ENCODE measurements at regions not wholly inside any gene's neighbourhood (a gene's known extent, or its start where the extent isn't known, plus 50 kb on each side); places are given as distances from the start of the nearest gene placed in this dataset.

- no peak overlapping the region for H2AFZ ChIP-seq
- WGBS, 2 experiments (ENCODE audit: low coverage in 1 of 2, low lambda C conversion rate in 2 of 2, missing lambda C conversion rate in 2 of 2): 95% methylated on average over 13 of the region's 13 CpGs
Observed at GRCh38 chr2:43044093-43044681, 182.2 kb downstream of the ZFP36L2 start.

GRCh38 chr2:43043553-43043870 lies 182.9 kb downstream of the ZFP36L2 start:
- H3K27ac ChIP-seq: no peak overlapping the region
- in situ Hi-C loops (cut with MboI): no loop called here
- no peak overlapping the region for H2AFZ ChIP-seq
- no peaks in the 10 kb centered on the region for H3K9me3 ChIP-seq (ENCODE audit: low read depth)
- H3K4me3 ChIP-seq: no peak overlapping the region
- no peaks in the 10 kb centered on the region for H3K27me3 ChIP-seq (replicated peaks; ENCODE audit: insufficient read depth)
- no peak overlapping the region for H3K4me2 ChIP-seq (ENCODE audit: unreplicated experiment)
- no peaks in the 10 kb centered on the region for H3K36me3 ChIP-seq (ENCODE audit: low read depth)
- no peaks in the 10 kb centered on the region for H3F3A ChIP-seq (ENCODE audit: insufficient read depth)
- H4K20me1 ChIP-seq (ENCODE audit: insufficient read depth): no peaks in the 10 kb centered on the region
- DNase-seq: no peak
- H3K4me1 ChIP-seq (ENCODE audit: insufficient read depth): peaks cover 40% of the 10 kb centered on the region
- 85 to 91% methylated on average over 7 to 8 of the region's 8 CpGs for WGBS, 2 experiments (ENCODE audit: low coverage in 1 of 2, low lambda C conversion rate in 2 of 2, missing lambda C conversion rate in 2 of 2)
- no peak for TF ChIP-seq EZH2phosphoT487 (IDR thresholded peaks at IDR 0.05; ENCODE audit: insufficient read depth, low read depth)
- no peak for TF ChIP-seq EZH2 (IDR thresholded peaks at IDR 0.05; ENCODE audit: insufficient read depth, poor library complexity, severe bottlenecking)
- H3K9ac ChIP-seq: no peak overlapping the region
- no peaks in the 10 kb centered on the region for H3K79me2 ChIP-seq (ENCODE audit: insufficient read depth)
- H3K9me2 ChIP-seq (ENCODE audit: insufficient read depth): no peaks in the 10 kb centered on the region

More at GRCh38 chr2:43044093-43044681, 182.2 kb downstream of the ZFP36L2 start:
- Histone ChIP-seq H3K9me2 (ENCODE audit: insufficient read depth) (no peaks in the 10 kb centered on the region), H3K4me2 (ENCODE audit: unreplicated experiment) (no peak overlapping the region), H3F3A (ENCODE audit: insufficient read depth) (no peaks in the 10 kb centered on the region), H4K20me1 (ENCODE audit: insufficient read depth) (no peaks in the 10 kb centered on the region), H3K4me1 (ENCODE audit: insufficient read depth) (peaks cover 33% of the 10 kb centered on the region), H3K79me2 (ENCODE audit: insufficient read depth) (no peaks in the 10 kb centered on the region), H3K9ac (no peak overlapping the region), H3K9me3 (ENCODE audit: low read depth) (no peaks in the 10 kb centered on the region), H3K27ac (no peak overlapping the region), H3K4me3 (no peak overlapping the region), H3K27me3 (replicated peaks; ENCODE audit: insufficient read depth) (no peaks in the 10 kb centered on the region), H3K36me3 (ENCODE audit: low read depth) (no peaks in the 10 kb centered on the region)
- no peak for DNase-seq
- in situ Hi-C loops (cut with MboI): no loop called here
- TF ChIP-seq EZH2 (IDR thresholded peaks at IDR 0.05; ENCODE audit: insufficient read depth, poor library complexity, severe bottlenecking) (no peak), EZH2phosphoT487 (IDR thresholded peaks at IDR 0.05; ENCODE audit: insufficient read depth, low read depth) (no peak)

GRCh38 chr2:43041661-43042360 lies 184.6 kb downstream of the ZFP36L2 start:
- no peak overlapping the region for H2AFZ ChIP-seq
- H3K9ac ChIP-seq: no peak overlapping the region
- no peaks in the 10 kb centered on the region for H4K20me1 ChIP-seq (ENCODE audit: insufficient read depth)
- H3K36me3 ChIP-seq (ENCODE audit: low read depth): no peaks in the 10 kb centered on the region
- DNase-seq: peak; percentile 86
- no peaks in the 10 kb centered on the region for H3K79me2 ChIP-seq (ENCODE audit: insufficient read depth)
- peak overlapping the region; percentile 29 for H3K4me2 ChIP-seq (ENCODE audit: unreplicated experiment)
- H3K4me3 ChIP-seq: no peak overlapping the region
- peak overlapping the region; percentile 20; the same call in 1 of the 2 replicates for H3K27ac ChIP-seq
- H3K9me3 ChIP-seq (ENCODE audit: low read depth): no peaks in the 10 kb centered on the region
- H3F3A ChIP-seq (ENCODE audit: insufficient read depth): no peaks in the 10 kb centered on the region
- in situ Hi-C loops (cut with MboI): no loop called here
- no peaks in the 10 kb centered on the region for H3K27me3 ChIP-seq (replicated peaks; ENCODE audit: insufficient read depth)
- peaks cover 46% of the 10 kb centered on the region for H3K4me1 ChIP-seq (ENCODE audit: insufficient read depth)
- no peaks in the 10 kb centered on the region for H3K9me2 ChIP-seq (ENCODE audit: insufficient read depth)
- WGBS, 2 experiments (ENCODE audit: low coverage in 1 of 2, low lambda C conversion rate in 2 of 2, missing lambda C conversion rate in 2 of 2): 13 to 15% methylated on average over 7 to 8 of the region's 8 CpGs
- TF ChIP-seq EZH2 (IDR thresholded peaks at IDR 0.05; ENCODE audit: insufficient read depth, poor library complexity, severe bottlenecking) (no peak), EZH2phosphoT487 (IDR thresholded peaks at IDR 0.05; ENCODE audit: insufficient read depth, low read depth) (no peak)

GRCh38 chr2:43041173-43041591 lies 185.2 kb downstream of the ZFP36L2 start:
- Histone ChIP-seq H4K20me1 (ENCODE audit: insufficient read depth) (no peaks in the 10 kb centered on the region), H3K9ac (no peak overlapping the region), H3K9me2 (ENCODE audit: insufficient read depth) (no peaks in the 10 kb centered on the region), H3K4me1 (ENCODE audit: insufficient read depth) (peaks cover 40% of the 10 kb centered on the region), H3K27ac (no peak overlapping the region), H3K9me3 (ENCODE audit: low read depth) (no peaks in the 10 kb centered on the region), H3F3A (ENCODE audit: insufficient read depth) (no peaks in the 10 kb centered on the region), H3K79me2 (ENCODE audit: insufficient read depth) (no peaks in the 10 kb centered on the region), H3K27me3 (replicated peaks; ENCODE audit: insufficient read depth) (no peaks in the 10 kb centered on the region), H2AFZ (no peak overlapping the region), H3K4me2 (ENCODE audit: unreplicated experiment) (no peak overlapping the region), H3K4me3 (no peak overlapping the region), H3K36me3 (ENCODE audit: low read depth) (no peaks in the 10 kb centered on the region)
- DNase-seq: no peak
- TF ChIP-seq EZH2 (IDR thresholded peaks at IDR 0.05; ENCODE audit: insufficient read depth, poor library complexity, severe bottlenecking) (no peak), EZH2phosphoT487 (IDR thresholded peaks at IDR 0.05; ENCODE audit: insufficient read depth, low read depth) (no peak)
- in situ Hi-C loops (cut with MboI): no loop called here
- WGBS, 2 experiments (ENCODE audit: low coverage in 1 of 2, low lambda C conversion rate in 2 of 2, missing lambda C conversion rate in 2 of 2): 78% methylated on average over 4 of the region's 4 CpGs
